Adrenal gland (tissue), 9 donors: ENCODE measurements at regions not wholly inside any gene's neighbourhood (a gene's known extent, or its start where the extent isn't known, plus 50 kb on each side); places are given as distances from the start of the nearest gene placed in this dataset.

Experiments used
- DNase-seq, 7 donors: peaks; one replicate each; pipeline ENCODE4 v3.0.0-alpha.2; 2019 to 2020
- H3K27ac ChIP-seq, 5 donors: fragments of 200-600 bp; sonication (generic) in 4 of 5; 1 replicate in 3 of 5; 2 replicates in 2 of 5; pipeline versions ENCODE4 v1.5.1 to v1.8.0; 2016 to 2020; ENCODE audit warnings: mild to moderate bottlenecking in 1 of 5
- H3K27me3 ChIP-seq: fragments of 200-600 bp; 2 replicates; pipeline ENCODE4 v1.8.0; 2021
- H3K36me3 ChIP-seq, 2 donors: fragments of 200-600 bp; replicated peaks in 1 of 2; 1 replicate in 1 of 2; 2 replicates in 1 of 2; pipeline versions ENCODE4 v1.5.1 to v1.8.0; 2018 to 2022
- H3K4me1 ChIP-seq, 2 donors: fragments of 200-600 bp; replicated peaks in 1 of 2; 1 replicate in 1 of 2; 2 replicates in 1 of 2; pipeline versions ENCODE4 v1.5.1 to v1.8.0; 2018 to 2021
- H3K4me3 ChIP-seq, 4 donors: fragments of 200-600 bp; sonication (generic) in 3 of 4; one replicate each; pipeline ENCODE4 v1.5.1; 2016 to 2018
- H3K9me3 ChIP-seq, 3 donors: fragments of 200-600 bp; sonication (generic) in 1 of 3; replicated peaks in 1 of 3; 1 replicate in 2 of 3; 2 replicates in 1 of 3; pipeline versions ENCODE4 v1.5.1 to v1.8.0; 2016 to 2021
- CTCF ChIP-seq, 6 experiments: fragments of 450-650 bp in 4 of 6; fragments of 200-600 bp in 2 of 6; sonication (generic) in 1 of 6; IDR thresholded peaks; 1 replicate in 5 of 6; 2 replicates in 1 of 6; pipeline versions ENCODE4 v1.5.1 to v1.8.0; 2016 to 2021; ENCODE audit warnings: antibody characterized with exemption in 6 of 6, mild to moderate bottlenecking in 2 of 6, moderate library complexity in 1 of 6
- POLR2A ChIP-seq, 2 donors: fragments of 450-650 bp; IDR thresholded peaks; one replicate each; pipeline ENCODE4 v1.6.1; 2017; ENCODE audit warnings: antibody characterized with exemption in 2 of 2, mild to moderate bottlenecking in 2 of 2, moderate library complexity in 1 of 2
- WGBS, 4 donors: extraction: QIAGEN DNeasy Blood & Tissue Kit in 2 of 4; methylation state at CpG; one replicate each; pipeline versions ENCODE4 v1.1.5 to v1.1.7; 2013 to 2017; 5-methylcytosine and 5-hydroxymethylcytosine counted together
- intact Hi-C, 2 donors: fragments of 100-400 bp; cut with DNase I; formaldehyde crosslinking; loops; one replicate each; pipeline versions ENCODE4 v1.14.1 to v1.15.0; 2022 to 2023
- donor health status: healthy with polysubstance abuse.
- donor health status: Bipolar disorder and iron deficiency.
- donor health status: DM: yes; HTN: yes; CAD: no.
- donor health status: DM: no; HTN: no; CAD: no.
- donor health status: DM: no; HTN: no; CAD: no.

GRCh38 chrY:15624370-15624769 is 1100.0 kb downstream of the NLGN4Y start:
- Histone ChIP-seq H3K27ac (no peak overlapping the region), H3K4me1 (no peaks in the 10 kb centered on the region), H3K9me3 (no peaks in the 10 kb centered on the region), H3K36me3 (no peaks in the 10 kb centered on the region), H3K4me3 (no peak overlapping the region), H3K27me3 (no peaks in the 10 kb centered on the region)
- DNase-seq, result no peak
- TF ChIP-seq POLR2A (IDR thresholded peaks at IDR 0.05) (no peak), CTCF (IDR thresholded peaks at IDR 0.05) (no peak)
- intact Hi-C loops, result no loop called here

- intact Hi-C loops, result no loop called here
- no peak for DNase-seq
- Histone ChIP-seq H3K4me3 (no peak overlapping the region), H3K36me3 (no peaks in the 10 kb centered on the region), H3K4me1 (no peaks in the 10 kb centered on the region), H3K9me3 (no peaks in the 10 kb centered on the region), H3K27me3 (no peaks in the 10 kb centered on the region), H3K27ac (no peak overlapping the region)
- 17 to 28% methylated on average over 2 of the region's 2 CpGs; no CpG with 5 or more reads in 2 of the 4 donors for WGBS, 4 donors
- TF ChIP-seq POLR2A (IDR thresholded peaks at IDR 0.05), result no peak
These were observed 1100.6 kb downstream of the NLGN4Y start for GRCh38 chrY:15624928-15625327.

- H3K27me3 ChIP-seq, result no peaks in the 10 kb centered on the region
- TF ChIP-seq POLR2A (IDR thresholded peaks at IDR 0.05), result no peak
- H3K36me3 ChIP-seq, result no peaks in the 10 kb centered on the region
- DNase-seq, result no peak
- H3K4me1 ChIP-seq, result no peaks in the 10 kb centered on the region
- intact Hi-C loops, result no loop called here
- no peaks in the 10 kb centered on the region for H3K9me3 ChIP-seq
- H3K4me3 ChIP-seq, result no peak overlapping the region
- H3K27ac ChIP-seq, result no peak overlapping the region
These were observed 1123.9 kb downstream of the NLGN4Y start for GRCh38 chrY:15648198-15648597.

GRCh38 chrY:15650056-15650455 is 1125.7 kb downstream of the NLGN4Y start:
- DNase-seq, result no peak
- TF ChIP-seq POLR2A (IDR thresholded peaks at IDR 0.05) (no peak), CTCF (IDR thresholded peaks at IDR 0.05) (no peak)
- H3K36me3 ChIP-seq, result no peaks in the 10 kb centered on the region

GRCh38 chrY:15688531-15688930 is 1164.2 kb downstream of the NLGN4Y start:
- no peak for DNase-seq
- Histone ChIP-seq H3K36me3 (no peaks in the 10 kb centered on the region), H3K4me3 (no peak overlapping the region), H3K27me3 (no peaks in the 10 kb centered on the region), H3K9me3 (no peaks in the 10 kb centered on the region), H3K27ac (no peak overlapping the region), H3K4me1 (no peaks in the 10 kb centered on the region)
- intact Hi-C loops, result no loop called here
- TF ChIP-seq CTCF (IDR thresholded peaks at IDR 0.05), result no peak
- TF ChIP-seq POLR2A (IDR thresholded peaks at IDR 0.05), result no peak
- WGBS, 4 donors, result 58 to 63% methylated on average over 1 of the region's 1 CpG; no CpG with 5 or more reads in 2 of the 4 donors

More at GRCh38 chrY:15650056-15650455, 1125.7 kb downstream of the NLGN4Y start:
- no peaks in the 10 kb centered on the region for H3K27me3 ChIP-seq
- H3K4me1 ChIP-seq, result no peaks in the 10 kb centered on the region
- WGBS, 4 donors, result 45 to 52% methylated on average over 2 of the region's 2 CpGs; no CpG with 5 or more reads in 2 of the 4 donors
- H3K27ac ChIP-seq, result no peak overlapping the region
- H3K4me3 ChIP-seq, result no peak overlapping the region
- H3K9me3 ChIP-seq, result no peaks in the 10 kb centered on the region
- intact Hi-C loops, result no loop called here
